HepG2 (cell line): ENCODE measurements at regions not wholly inside any gene's neighbourhood (a gene's known extent, or its start where the extent isn't known, plus 50 kb on each side); places are given as distances from the start of the nearest gene placed in this dataset.

ENCODE experiments used
- ATAC-seq: fragments of 200-7000 bp; cut with Tn5 transposase; 3 replicates; pipeline ENCODE4 v1.9.1; 2020; ENCODE audit warnings: mild to moderate bottlenecking, moderate library complexity
- BruUV-seq: library from RNA; stranded (reverse); fragments of 400-500 nt; replicated peaks from 2 replicates; lab custom pipeline; 2021; lab: Mats Ljungman, UMichigan
- CTCF ChIA-PET: fragments of 300-600 bp; formaldehyde crosslinking; extraction: SDS; loops from one replicate; lab custom pipeline; 2021; ENCODE audit warnings: low total read pairs, inconsistent platforms, low intra/inter-chr PET ratio; lab: Yijun Ruan, JAX
- POLR2A ChIA-PET: fragments of 350-600 bp; sonication (Branson Sonifier 250); formaldehyde crosslinking; loops from one replicate; lab custom pipeline; 2020; ENCODE audit warnings: antibody characterized with exemption, inconsistent platforms; lab: Yijun Ruan, JAX
- DNase-seq: peaks from one replicate; pipeline ENCODE4 v3.0.0-alpha.2; 2015; ENCODE audit warnings: low spot score
- FAIRE-seq: peaks from 3 replicates; lab custom pipeline; 2011; peaks lifted over from hg19 to GRCh38; lab: Jason Lieb, UNC
- H2AFZ ChIP-seq: one replicate; pipeline ENCODE4 v1.6.1; 2011; ENCODE audit warnings: low read length, inconsistent platforms
- H3K27ac ChIP-seq: fragments of 300-600 bp; 3 replicates; pipeline ENCODE4 v1.8.0; 2011; ENCODE audit warnings: mixed run types, mild to moderate bottlenecking, mixed read lengths, low read length, inconsistent platforms; ENCODE audit not compliant: insufficient read depth; ENCODE audit errors: extremely low read length
- H3K27me3 ChIP-seq, 2 experiments: fragments of 200-600 bp in 1 of 2; 2 replicates in 1 of 2; 3 replicates in 1 of 2; pipeline versions ENCODE4 v1.6.0 to v1.8.0; 2011; ENCODE audit warnings: low read length in 2 of 2, mild to moderate bottlenecking in 2 of 2, moderate library complexity in 2 of 2, inconsistent platforms in 1 of 2; ENCODE audit not compliant: insufficient read depth in 2 of 2, control insufficient read depth in 1 of 2
- H3K36me3 ChIP-seq, 2 experiments: fragments of 200-600 bp in 1 of 2; replicated peaks in 1 of 2; 2 replicates in 1 of 2; 3 replicates in 1 of 2; pipeline versions ENCODE4 v1.5.1 to v1.8.0; 2011; ENCODE audit warnings: low read length in 2 of 2, inconsistent platforms in 1 of 2; ENCODE audit not compliant: insufficient read depth in 2 of 2, control insufficient read depth in 1 of 2
- H3K4me1 ChIP-seq: 2 replicates; pipeline ENCODE4 v1.5.1; 2012; ENCODE audit warnings: low read length, inconsistent platforms; ENCODE audit not compliant: insufficient read depth
- H3K4me2 ChIP-seq: 2 replicates; pipeline ENCODE4 v1.6.0; 2011; ENCODE audit warnings: low read depth, low read length, inconsistent platforms
- H3K4me3 ChIP-seq, 3 experiments: fragments of 200-600 bp in 1 of 3; sonication (generic), shearing (Covaris generic) in 1 of 3; replicated peaks in 1 of 3; 2 replicates each; pipeline ENCODE4 v1.5.1; 2011 to 2016; ENCODE audit warnings: low read length in 3 of 3, inconsistent platforms in 2 of 3, low read depth in 2 of 3, mild to moderate bottlenecking in 2 of 3, control low read depth in 1 of 3, mixed read lengths in 1 of 3; ENCODE audit not compliant: insufficient read depth in 1 of 3
- H3K79me2 ChIP-seq: one replicate; pipeline ENCODE4 v1.6.1; 2011; ENCODE audit warnings: low read length, inconsistent platforms; ENCODE audit not compliant: insufficient read depth
- H3K9ac ChIP-seq: 2 replicates; pipeline ENCODE4 v1.6.0; 2011; ENCODE audit warnings: mild to moderate bottlenecking, low read depth, low read length, inconsistent platforms; ENCODE audit not compliant: insufficient read depth
- H3K9me3 ChIP-seq: 2 replicates; pipeline ENCODE4 v1.5.1; 2012; ENCODE audit warnings: mild to moderate bottlenecking, low read length
- H4K20me1 ChIP-seq: 2 replicates; pipeline ENCODE4 v1.6.0; 2011; ENCODE audit warnings: inconsistent platforms, mild to moderate bottlenecking, low read length, moderate library complexity; ENCODE audit not compliant: insufficient read depth
- ZNF431 ChIP-seq: sonication (generic); formaldehyde crosslinking; IDR thresholded peaks from 2 replicates; pipeline ENCODE4 v1.9.0; 2022; ENCODE audit warnings: missing genetic modification reagents, low read depth, mild to moderate bottlenecking, borderline replicate concordance
- ZSCAN21 ChIP-seq: sonication (generic); formaldehyde crosslinking; IDR thresholded peaks from 2 replicates; pipeline ENCODE4 v1.8.0; 2022; ENCODE audit warnings: mild to moderate bottlenecking, missing genetic modification reagents, moderate library complexity, borderline replicate concordance
- WGBS: methylation state at CpG from one replicate; pipeline ENCODE4 v1.1.6; 2017; ENCODE audit warnings: low lambda C conversion rate; 5-methylcytosine and 5-hydroxymethylcytosine counted together
- in situ Hi-C: cut with HindIII; loops from 2 replicates; pipeline ENCODE4 v1.10.0; 2017; ENCODE audit warnings: low pct_unique_long_range_greater_than_20kb; ENCODE audit not compliant: extremely low pct_ligation_motif_present
- intact Hi-C: fragments of 100-400 bp; cut with micrococcal nuclease; formaldehyde crosslinking; loops from one replicate; pipeline ENCODE4 v1.10.0; 2022; ENCODE audit not compliant: unreplicated experiment
- TF ChIP-seq, protein P1 (sequence below): sonication (generic); formaldehyde crosslinking; IDR thresholded peaks from 2 replicates; pipeline ENCODE4 v1.4.0; 2020; ENCODE audit warnings: mild to moderate bottlenecking, missing genetic modification reagents
- TF ChIP-seq, protein P2 (sequence below): sonication (generic); formaldehyde crosslinking; IDR thresholded peaks from 2 replicates; pipeline ENCODE4 v1.8.1; 2022; ENCODE audit warnings: mild to moderate bottlenecking, missing genetic modification reagents
- TF ChIP-seq, protein P3 (sequence below): sonication (generic); formaldehyde crosslinking; IDR thresholded peaks from 2 replicates; pipeline ENCODE4 v1.8.1; 2023; ENCODE audit warnings: mild to moderate bottlenecking, inconsistent platforms, moderate library complexity, missing genetic modification reagents, borderline replicate concordance

DNA sequence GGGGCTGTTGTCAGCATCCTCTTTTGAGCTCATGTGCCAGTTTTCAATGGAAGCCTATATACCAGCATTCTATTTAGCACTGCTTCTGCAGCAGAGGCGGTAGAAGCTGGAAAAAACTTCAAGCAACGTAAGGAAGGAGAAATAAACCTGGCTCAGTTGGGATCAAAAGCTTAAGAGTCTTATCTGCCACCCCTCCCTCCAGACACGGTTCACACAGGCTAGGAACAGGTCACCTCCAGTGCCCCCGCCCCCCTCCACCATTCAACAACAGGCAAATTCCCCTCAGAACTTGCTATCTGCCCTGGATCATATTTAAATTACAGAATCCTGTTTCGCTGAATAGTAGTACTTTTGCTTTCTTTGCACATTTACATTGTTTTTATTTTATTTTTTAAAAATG is 384.8 kb upstream of the PKDCC start:
- H3K4me1 ChIP-seq: no peaks in the 10 kb centered on the region
- TF ChIP-seq ZSCAN21 (CRISPR knock-in tag) (no peak), ZNF431 (no peak)
- TF ChIP-seq, protein P1, sequence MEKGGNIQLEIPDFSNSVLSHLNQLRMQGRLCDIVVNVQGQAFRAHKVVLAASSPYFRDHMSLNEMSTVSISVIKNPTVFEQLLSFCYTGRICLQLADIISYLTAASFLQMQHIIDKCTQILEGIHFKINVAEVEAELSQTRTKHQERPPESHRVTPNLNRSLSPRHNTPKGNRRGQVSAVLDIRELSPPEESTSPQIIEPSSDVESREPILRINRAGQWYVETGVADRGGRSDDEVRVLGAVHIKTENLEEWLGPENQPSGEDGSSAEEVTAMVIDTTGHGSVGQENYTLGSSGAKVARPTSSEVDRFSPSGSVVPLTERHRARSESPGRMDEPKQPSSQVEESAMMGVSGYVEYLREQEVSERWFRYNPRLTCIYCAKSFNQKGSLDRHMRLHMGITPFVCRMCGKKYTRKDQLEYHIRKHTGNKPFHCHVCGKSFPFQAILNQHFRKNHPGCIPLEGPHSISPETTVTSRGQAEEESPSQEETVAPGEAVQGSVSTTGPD: no peak
- TF ChIP-seq, protein P2, sequence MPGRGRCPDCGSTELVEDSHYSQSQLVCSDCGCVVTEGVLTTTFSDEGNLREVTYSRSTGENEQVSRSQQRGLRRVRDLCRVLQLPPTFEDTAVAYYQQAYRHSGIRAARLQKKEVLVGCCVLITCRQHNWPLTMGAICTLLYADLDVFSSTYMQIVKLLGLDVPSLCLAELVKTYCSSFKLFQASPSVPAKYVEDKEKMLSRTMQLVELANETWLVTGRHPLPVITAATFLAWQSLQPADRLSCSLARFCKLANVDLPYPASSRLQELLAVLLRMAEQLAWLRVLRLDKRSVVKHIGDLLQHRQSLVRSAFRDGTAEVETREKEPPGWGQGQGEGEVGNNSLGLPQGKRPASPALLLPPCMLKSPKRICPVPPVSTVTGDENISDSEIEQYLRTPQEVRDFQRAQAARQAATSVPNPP (CRISPR knock-in tag): no peak
- TF ChIP-seq, protein P3, sequence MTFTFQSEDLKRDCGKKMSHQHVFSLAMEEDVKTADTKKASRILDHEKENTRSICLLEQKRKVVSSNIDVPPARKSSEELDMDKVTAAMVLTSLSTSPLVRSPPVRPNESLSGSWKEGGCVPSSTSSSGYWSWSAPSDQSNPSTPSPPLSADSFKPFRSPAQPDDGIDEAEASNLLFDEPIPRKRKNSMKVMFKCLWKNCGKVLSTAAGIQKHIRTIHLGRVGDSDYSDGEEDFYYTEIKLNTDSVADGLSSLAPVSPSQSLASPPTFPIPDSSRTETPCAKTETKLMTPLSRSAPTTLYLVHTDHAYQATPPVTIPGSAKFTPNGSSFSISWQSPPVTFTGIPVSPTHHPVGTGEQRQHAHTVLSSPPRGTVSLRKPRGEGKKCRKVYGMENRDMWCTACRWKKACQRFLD (CRISPR knock-in tag): no peak
- in situ Hi-C loops (no loop called here), intact Hi-C loops (no loop called here)
- no peak overlapping the region for H3K27ac ChIP-seq
- no TSS peak for BruUV-seq
- H2AFZ ChIP-seq: no peak overlapping the region
- no peaks in the 10 kb centered on the region for H4K20me1 ChIP-seq
- H3K27me3 ChIP-seq: peaks cover 0 to 6% of the 10 kb centered on the region in 2 experiments; a peak in 2 of 5 replicates
- ChIA-PET CTCF (no interaction called here), POLR2A (no interaction called here)
- 5% methylated on average over 5 of the region's 5 CpGs for WGBS
- no peak for DNase-seq
- no peak for FAIRE-seq
- no peaks in the 10 kb centered on the region for H3K79me2 ChIP-seq
- ATAC-seq: no peak
- no peak overlapping the region for H3K9ac ChIP-seq
- no peaks in the 10 kb centered on the region for H3K9me3 ChIP-seq
- no peak overlapping the region for H3K4me3 ChIP-seq
- H3K4me2 ChIP-seq: no peak overlapping the region
- no peaks in the 10 kb centered on the region for H3K36me3 ChIP-seq
